SH-SY5Y (cell line): ENCODE measurements at regions not wholly inside any gene's neighbourhood (a gene's known extent, or its start where the extent isn't known, plus 50 kb on each side); places are given as distances from the start of the nearest gene placed in this dataset.

Experiments
- GATA2 ChIP-seq: IDR thresholded peaks from 2 replicates; pipeline ENCODE4 v1.6.1; 2011; ENCODE audit warnings: mild to moderate bottlenecking, low read depth, low read length
- GATA3 ChIP-seq: IDR thresholded peaks from 2 replicates; pipeline ENCODE4 v1.6.1; 2011; ENCODE audit warnings: low read depth, mild to moderate bottlenecking, low read length, moderate library complexity

- TF ChIP-seq GATA2 (no peak), GATA3 (no peak)
Observed at GRCh38 chr7:53768186-53768585, 732.8 kb downstream of the POM121L12 start.
